Spleen (tissue), 7 donors: ENCODE measurements at regions not wholly inside any gene's neighbourhood (a gene's known extent, or its start where the extent isn't known, plus 50 kb on each side); places are given as distances from the start of the nearest gene placed in this dataset.

Experiments
- POLR2AphosphoS5 ChIP-seq, 3 donors: sonication (generic); formaldehyde crosslinking; IDR thresholded peaks; one replicate each; pipeline ENCODE4 v1.5.1; 2017; ENCODE audit warnings: antibody characterized with exemption in 3 of 3
- TF ChIP-seq, protein P1 (sequence below), 11 experiments: fragments of 200-600 bp in 7 of 11; fragments of 450-650 bp in 4 of 11; sonication (generic) in 4 of 11; IDR thresholded peaks in 8 of 11; conservative IDR thresholded peaks in 3 of 11; 1 replicate in 7 of 11; 2 replicates in 4 of 11; pipeline versions ENCODE4 v1.4.0 to v1.8.0; 2016 to 2021; ENCODE audit warnings: antibody characterized with exemption in 11 of 11, inconsistent platforms in 4 of 11, mild to moderate bottlenecking in 1 of 11
- donor health status: DM: no; HTN: no; CAD: no; lungs with moderate emphysema.
- donor health status: DM: no; HTN: no; CAD: no.
- donor health status: DM: no; HTN: no; CAD: no.

DNA sequence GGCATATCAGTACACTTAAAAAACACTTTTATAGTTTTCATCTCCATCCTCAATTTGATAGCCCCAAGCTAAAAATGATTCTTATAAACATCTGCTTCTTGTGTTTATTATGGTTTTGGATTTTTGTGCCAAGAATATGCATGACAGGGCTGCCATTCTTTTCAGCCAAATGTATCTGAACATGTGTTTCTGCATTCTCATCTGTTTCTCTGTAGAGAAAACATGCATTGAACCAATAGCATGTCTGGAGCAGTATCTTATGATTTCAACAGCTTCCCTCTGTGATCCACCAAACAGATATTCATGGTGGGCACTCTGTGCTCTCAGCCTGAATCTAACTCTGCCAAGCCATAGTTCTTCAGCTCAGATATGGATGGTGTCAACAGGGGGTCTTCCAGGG lies 99.3 kb upstream of the ERCC6L2 start:
- TF ChIP-seq, protein P1, sequence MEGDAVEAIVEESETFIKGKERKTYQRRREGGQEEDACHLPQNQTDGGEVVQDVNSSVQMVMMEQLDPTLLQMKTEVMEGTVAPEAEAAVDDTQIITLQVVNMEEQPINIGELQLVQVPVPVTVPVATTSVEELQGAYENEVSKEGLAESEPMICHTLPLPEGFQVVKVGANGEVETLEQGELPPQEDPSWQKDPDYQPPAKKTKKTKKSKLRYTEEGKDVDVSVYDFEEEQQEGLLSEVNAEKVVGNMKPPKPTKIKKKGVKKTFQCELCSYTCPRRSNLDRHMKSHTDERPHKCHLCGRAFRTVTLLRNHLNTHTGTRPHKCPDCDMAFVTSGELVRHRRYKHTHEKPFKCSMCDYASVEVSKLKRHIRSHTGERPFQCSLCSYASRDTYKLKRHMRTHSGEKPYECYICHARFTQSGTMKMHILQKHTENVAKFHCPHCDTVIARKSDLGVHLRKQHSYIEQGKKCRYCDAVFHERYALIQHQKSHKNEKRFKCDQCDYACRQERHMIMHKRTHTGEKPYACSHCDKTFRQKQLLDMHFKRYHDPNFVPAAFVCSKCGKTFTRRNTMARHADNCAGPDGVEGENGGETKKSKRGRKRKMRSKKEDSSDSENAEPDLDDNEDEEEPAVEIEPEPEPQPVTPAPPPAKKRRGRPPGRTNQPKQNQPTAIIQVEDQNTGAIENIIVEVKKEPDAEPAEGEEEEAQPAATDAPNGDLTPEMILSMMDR (IDR thresholded peaks at IDR 0.05 in 8 of 11, conservative IDR thresholded peaks at IDR 0.05 in 3 of 11) = no peak
- TF ChIP-seq POLR2AphosphoS5 (IDR thresholded peaks at IDR 0.05) = no peak
